ENCODE measurements at regions not wholly inside any gene's neighbourhood (a gene's known extent, or its start where the extent isn't known, plus 50 kb on each side); places are given as distances from the start of the nearest gene placed in this dataset.

DNA sequence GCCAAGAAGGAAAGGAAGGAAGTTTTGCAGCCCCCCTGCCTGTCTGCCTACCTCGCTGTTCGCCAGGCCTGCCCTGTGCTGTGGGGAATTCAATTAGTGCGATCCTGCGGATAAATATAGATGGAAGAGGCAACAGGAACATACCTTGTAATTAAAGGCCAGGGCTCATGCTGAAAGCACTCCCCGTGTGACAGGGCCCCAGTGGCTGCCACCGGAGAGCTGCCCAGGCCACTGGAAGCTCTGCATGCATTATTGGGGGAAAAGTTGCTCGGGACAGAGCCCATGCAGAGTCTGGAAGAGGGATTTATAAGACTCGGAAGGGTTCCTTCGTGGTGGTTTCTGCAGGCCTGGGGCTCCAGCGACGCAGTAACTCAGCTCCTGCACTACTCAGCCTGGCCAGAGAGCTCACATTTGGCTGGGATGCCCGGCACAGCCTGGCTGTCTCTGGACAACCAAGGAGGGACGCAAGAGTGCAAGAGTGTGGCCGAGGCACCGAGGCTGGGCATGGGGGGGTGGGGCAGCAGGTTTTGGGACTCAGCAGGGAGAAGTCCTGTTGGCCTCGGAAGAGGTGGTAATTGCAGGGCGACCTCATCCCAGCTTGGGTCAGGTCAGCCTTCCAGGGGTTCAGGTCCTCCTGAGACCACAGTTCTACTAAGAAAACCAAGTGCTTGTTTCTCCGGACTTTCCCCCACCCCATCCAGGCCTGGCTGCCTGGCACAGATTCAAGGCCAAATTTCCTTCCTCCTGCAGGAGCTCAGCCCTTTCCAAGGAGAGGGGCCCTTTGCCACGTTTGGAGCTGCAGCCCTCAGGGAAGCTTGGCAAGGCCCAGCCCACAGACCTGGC, 68.1 kb upstream of the GGTA1 start:
- no peak for TF ChIP-seq SMC3 (conservative IDR thresholded peaks at IDR 0.05; ENCODE audit: poor library complexity)
- TF ChIP-seq, protein P1, sequence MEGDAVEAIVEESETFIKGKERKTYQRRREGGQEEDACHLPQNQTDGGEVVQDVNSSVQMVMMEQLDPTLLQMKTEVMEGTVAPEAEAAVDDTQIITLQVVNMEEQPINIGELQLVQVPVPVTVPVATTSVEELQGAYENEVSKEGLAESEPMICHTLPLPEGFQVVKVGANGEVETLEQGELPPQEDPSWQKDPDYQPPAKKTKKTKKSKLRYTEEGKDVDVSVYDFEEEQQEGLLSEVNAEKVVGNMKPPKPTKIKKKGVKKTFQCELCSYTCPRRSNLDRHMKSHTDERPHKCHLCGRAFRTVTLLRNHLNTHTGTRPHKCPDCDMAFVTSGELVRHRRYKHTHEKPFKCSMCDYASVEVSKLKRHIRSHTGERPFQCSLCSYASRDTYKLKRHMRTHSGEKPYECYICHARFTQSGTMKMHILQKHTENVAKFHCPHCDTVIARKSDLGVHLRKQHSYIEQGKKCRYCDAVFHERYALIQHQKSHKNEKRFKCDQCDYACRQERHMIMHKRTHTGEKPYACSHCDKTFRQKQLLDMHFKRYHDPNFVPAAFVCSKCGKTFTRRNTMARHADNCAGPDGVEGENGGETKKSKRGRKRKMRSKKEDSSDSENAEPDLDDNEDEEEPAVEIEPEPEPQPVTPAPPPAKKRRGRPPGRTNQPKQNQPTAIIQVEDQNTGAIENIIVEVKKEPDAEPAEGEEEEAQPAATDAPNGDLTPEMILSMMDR (IDR thresholded peaks at IDR 0.05; ENCODE audit: poor library complexity, severe bottlenecking) = no peak
- TF ChIP-seq REST (IDR thresholded peaks at IDR 0.05; ENCODE audit: borderline replicate concordance) = no peak
- TF ChIP-seq EZH2 (IDR thresholded peaks at IDR 0.05; ENCODE audit: borderline replicate concordance, insufficient read depth, low read length, poor library complexity, severe bottlenecking) = no peak
- TF ChIP-seq RAD21 (conservative IDR thresholded peaks at IDR 0.05) = no peak
- no peak for TF ChIP-seq POLR2AphosphoS5 (IDR thresholded peaks at IDR 0.05)
